ENCODE measurements at regions not wholly inside any gene's neighbourhood (a gene's known extent, or its start where the extent isn't known, plus 50 kb on each side); places are given as distances from the start of the nearest gene placed in this dataset.

DNA sequence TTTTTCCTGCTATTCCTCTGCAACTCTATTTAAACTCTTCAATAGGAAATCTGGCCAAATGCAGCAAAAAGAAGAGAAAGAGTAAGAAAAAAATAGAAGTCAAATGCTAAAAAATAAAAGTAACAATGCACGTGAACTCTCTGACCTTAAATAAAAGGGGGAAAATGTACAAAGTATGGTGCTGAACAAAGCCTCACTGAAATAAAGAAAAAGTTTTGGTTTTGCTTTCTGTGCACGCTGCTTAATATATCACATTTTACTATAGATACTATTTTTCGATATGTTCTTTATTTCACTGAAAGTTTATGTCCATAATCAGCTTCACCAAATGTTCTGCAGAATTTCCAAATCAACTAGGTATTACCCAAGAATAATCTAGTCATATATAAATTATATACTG lies 396.3 kb downstream of the CBLN2 start:
- in situ Hi-C loops (cut with HindIII; ENCODE audit: low pct_unique_long_range_greater_than_20kb, low sequenced_read_pairs), result no loop called here
- no TSS peak for BruUV-seq (replicated peaks)
- no peak overlapping the region for H3K4me3 ChIP-seq (ENCODE audit: low read depth in 2 of 2, low read length in 2 of 2)
- H3K9me3 ChIP-seq (ENCODE audit: control insufficient read depth, insufficient read depth, low read depth, low read length), result no peaks in the 10 kb centered on the region
- H3K36me3 ChIP-seq (ENCODE audit: control insufficient read depth, insufficient read depth, low read length), result no peaks in the 10 kb centered on the region
- no peak for TF ChIP-seq TCF7L2 (IDR thresholded peaks at IDR 0.05; ENCODE audit: low read depth, low read length)
- POLR2A ChIA-PET, result no interaction called here
- no peaks in the 10 kb centered on the region for H3K4me1 ChIP-seq (ENCODE audit: control insufficient read depth, insufficient read depth, low read length)
- CTCF ChIA-PET, result no interaction called here
- ATAC-seq, result no peak
- no peak for DNase-seq (ENCODE audit: low read depth, low spot score)
- intact Hi-C loops (cut with micrococcal nuclease; ENCODE audit: unreplicated experiment), result no loop called here
- H3K27me3 ChIP-seq (ENCODE audit: control insufficient read depth, insufficient read depth, low read length), result no peaks in the 10 kb centered on the region
- no peak overlapping the region for H3K27ac ChIP-seq (ENCODE audit: low read length)

DNA sequence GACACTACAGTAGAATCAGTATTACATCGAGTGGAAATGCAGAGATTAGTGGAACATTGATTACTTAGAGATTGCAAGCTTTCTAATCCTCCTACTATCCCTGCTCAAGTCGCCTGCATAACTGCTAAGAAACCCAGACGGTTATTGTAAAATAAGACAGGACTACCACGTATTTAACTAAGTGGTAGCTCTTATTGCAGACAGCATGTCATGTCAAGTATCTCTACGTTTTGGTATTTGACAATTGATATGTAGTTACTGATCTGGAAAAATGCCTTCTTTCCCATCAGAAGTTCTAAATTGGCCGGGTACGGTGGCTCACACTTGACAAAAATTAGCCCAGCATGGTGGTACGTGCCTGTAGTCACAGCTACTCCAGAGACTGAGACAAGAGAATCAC lies 404.1 kb downstream of the CBLN2 start:
- intact Hi-C loops (cut with micrococcal nuclease; ENCODE audit: unreplicated experiment) (no loop called here), in situ Hi-C loops (cut with HindIII; ENCODE audit: low pct_unique_long_range_greater_than_20kb, low sequenced_read_pairs) (no loop called here)
- ChIA-PET CTCF (no interaction called here), POLR2A (no interaction called here)
- no peak for DNase-seq (ENCODE audit: low read depth, low spot score)
- H3K27me3 ChIP-seq (ENCODE audit: control insufficient read depth, insufficient read depth, low read length), result no peaks in the 10 kb centered on the region
- H3K4me1 ChIP-seq (ENCODE audit: control insufficient read depth, insufficient read depth, low read length), result no peaks in the 10 kb centered on the region
- no peaks in the 10 kb centered on the region for H3K9me3 ChIP-seq (ENCODE audit: control insufficient read depth, insufficient read depth, low read depth, low read length)
- TF ChIP-seq, protein P1, sequence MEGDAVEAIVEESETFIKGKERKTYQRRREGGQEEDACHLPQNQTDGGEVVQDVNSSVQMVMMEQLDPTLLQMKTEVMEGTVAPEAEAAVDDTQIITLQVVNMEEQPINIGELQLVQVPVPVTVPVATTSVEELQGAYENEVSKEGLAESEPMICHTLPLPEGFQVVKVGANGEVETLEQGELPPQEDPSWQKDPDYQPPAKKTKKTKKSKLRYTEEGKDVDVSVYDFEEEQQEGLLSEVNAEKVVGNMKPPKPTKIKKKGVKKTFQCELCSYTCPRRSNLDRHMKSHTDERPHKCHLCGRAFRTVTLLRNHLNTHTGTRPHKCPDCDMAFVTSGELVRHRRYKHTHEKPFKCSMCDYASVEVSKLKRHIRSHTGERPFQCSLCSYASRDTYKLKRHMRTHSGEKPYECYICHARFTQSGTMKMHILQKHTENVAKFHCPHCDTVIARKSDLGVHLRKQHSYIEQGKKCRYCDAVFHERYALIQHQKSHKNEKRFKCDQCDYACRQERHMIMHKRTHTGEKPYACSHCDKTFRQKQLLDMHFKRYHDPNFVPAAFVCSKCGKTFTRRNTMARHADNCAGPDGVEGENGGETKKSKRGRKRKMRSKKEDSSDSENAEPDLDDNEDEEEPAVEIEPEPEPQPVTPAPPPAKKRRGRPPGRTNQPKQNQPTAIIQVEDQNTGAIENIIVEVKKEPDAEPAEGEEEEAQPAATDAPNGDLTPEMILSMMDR (IDR thresholded peaks at IDR 0.05), result no peak
- TF ChIP-seq, protein P2, sequence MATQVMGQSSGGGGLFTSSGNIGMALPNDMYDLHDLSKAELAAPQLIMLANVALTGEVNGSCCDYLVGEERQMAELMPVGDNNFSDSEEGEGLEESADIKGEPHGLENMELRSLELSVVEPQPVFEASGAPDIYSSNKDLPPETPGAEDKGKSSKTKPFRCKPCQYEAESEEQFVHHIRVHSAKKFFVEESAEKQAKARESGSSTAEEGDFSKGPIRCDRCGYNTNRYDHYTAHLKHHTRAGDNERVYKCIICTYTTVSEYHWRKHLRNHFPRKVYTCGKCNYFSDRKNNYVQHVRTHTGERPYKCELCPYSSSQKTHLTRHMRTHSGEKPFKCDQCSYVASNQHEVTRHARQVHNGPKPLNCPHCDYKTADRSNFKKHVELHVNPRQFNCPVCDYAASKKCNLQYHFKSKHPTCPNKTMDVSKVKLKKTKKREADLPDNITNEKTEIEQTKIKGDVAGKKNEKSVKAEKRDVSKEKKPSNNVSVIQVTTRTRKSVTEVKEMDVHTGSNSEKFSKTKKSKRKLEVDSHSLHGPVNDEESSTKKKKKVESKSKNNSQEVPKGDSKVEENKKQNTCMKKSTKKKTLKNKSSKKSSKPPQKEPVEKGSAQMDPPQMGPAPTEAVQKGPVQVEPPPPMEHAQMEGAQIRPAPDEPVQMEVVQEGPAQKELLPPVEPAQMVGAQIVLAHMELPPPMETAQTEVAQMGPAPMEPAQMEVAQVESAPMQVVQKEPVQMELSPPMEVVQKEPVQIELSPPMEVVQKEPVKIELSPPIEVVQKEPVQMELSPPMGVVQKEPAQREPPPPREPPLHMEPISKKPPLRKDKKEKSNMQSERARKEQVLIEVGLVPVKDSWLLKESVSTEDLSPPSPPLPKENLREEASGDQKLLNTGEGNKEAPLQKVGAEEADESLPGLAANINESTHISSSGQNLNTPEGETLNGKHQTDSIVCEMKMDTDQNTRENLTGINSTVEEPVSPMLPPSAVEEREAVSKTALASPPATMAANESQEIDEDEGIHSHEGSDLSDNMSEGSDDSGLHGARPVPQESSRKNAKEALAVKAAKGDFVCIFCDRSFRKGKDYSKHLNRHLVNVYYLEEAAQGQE (IDR thresholded peaks at IDR 0.05; ENCODE audit: insufficient read depth in 1 of 2, low read depth in 2 of 2, low read length in 1 of 2), result no peak
- TF ChIP-seq TCF7L2 (IDR thresholded peaks at IDR 0.05; ENCODE audit: low read depth, low read length), result no peak
- TF ChIP-seq POLR2AphosphoS5 (IDR thresholded peaks at IDR 0.05; ENCODE audit: low read depth, low read length), result no peak
- TF ChIP-seq SIN3A (IDR thresholded peaks at IDR 0.05; ENCODE audit: borderline replicate concordance, insufficient read depth, low read depth, low read length), result no peak
- no peak overlapping the region for H3K4me3 ChIP-seq (ENCODE audit: low read depth in 2 of 2, low read length in 2 of 2)
- ATAC-seq, result no peak
- no TSS peak for BruUV-seq (replicated peaks)
- H3K36me3 ChIP-seq (ENCODE audit: control insufficient read depth, insufficient read depth, low read length), result no peaks in the 10 kb centered on the region
- H3K27ac ChIP-seq (ENCODE audit: low read length), result no peak overlapping the region

DNA sequence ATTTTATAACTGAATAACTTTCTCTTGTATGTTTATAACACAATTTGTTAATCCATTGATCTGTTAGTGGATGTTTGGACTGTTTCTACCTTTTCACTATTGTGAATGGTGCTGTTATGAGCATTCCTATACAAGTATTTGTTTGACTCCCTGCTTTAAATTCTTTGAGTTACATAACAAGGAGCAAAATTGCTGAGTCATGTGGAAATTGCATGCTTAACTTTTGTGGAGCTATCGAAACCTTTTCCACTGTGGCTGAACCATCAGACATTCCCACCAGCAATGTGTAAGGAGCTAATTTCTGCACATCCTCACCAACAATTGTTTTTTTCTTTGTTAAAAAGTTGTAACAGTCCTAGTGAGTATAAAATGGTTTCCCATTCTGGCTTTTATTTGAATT lies 415.5 kb downstream of the CBLN2 start:
- Histone ChIP-seq H3K4me3 (ENCODE audit: low read depth in 2 of 2, low read length in 2 of 2) (no peak overlapping the region), H3K4me1 (ENCODE audit: control insufficient read depth, insufficient read depth, low read length) (no peaks in the 10 kb centered on the region), H3K9me3 (ENCODE audit: control insufficient read depth, insufficient read depth, low read depth, low read length) (no peaks in the 10 kb centered on the region), H3K27ac (ENCODE audit: low read length) (no peak overlapping the region), H3K27me3 (ENCODE audit: control insufficient read depth, insufficient read depth, low read length) (no peaks in the 10 kb centered on the region), H3K36me3 (ENCODE audit: control insufficient read depth, insufficient read depth, low read length) (no peaks in the 10 kb centered on the region)
- in situ Hi-C loops (cut with HindIII; ENCODE audit: low pct_unique_long_range_greater_than_20kb, low sequenced_read_pairs) (no loop called here), intact Hi-C loops (cut with micrococcal nuclease; ENCODE audit: unreplicated experiment) (no loop called here)
- POLR2A ChIA-PET, result no interaction called here
- CTCF ChIA-PET, result no interaction called here
- TF ChIP-seq, protein P2 (IDR thresholded peaks at IDR 0.05; ENCODE audit: insufficient read depth in 1 of 2, low read depth in 2 of 2, low read length in 1 of 2), result no peak
- TF ChIP-seq SIN3A (IDR thresholded peaks at IDR 0.05; ENCODE audit: borderline replicate concordance, insufficient read depth, low read depth, low read length) (no peak), TCF7L2 (IDR thresholded peaks at IDR 0.05; ENCODE audit: low read depth, low read length) (no peak), POLR2AphosphoS5 (IDR thresholded peaks at IDR 0.05; ENCODE audit: low read depth, low read length) (no peak)
- TF ChIP-seq, protein P1 (IDR thresholded peaks at IDR 0.05), result no peak
- BruUV-seq (replicated peaks), result no TSS peak
- DNase-seq (ENCODE audit: low read depth, low spot score) (no peak), ATAC-seq (no peak)
